GM12873 (cell line): ENCODE measurements at regions not wholly inside any gene's neighbourhood (a gene's known extent, or its start where the extent isn't known, plus 50 kb on each side); places are given as distances from the start of the nearest gene placed in this dataset.

ENCODE experiments used
- CTCF ChIP-seq: IDR thresholded peaks from 2 replicates; pipeline ENCODE4 v1.5.1; 2012; ENCODE audit warnings: low read depth, mild to moderate bottlenecking, moderate library complexity, low read length, control low read depth; ENCODE audit not compliant: insufficient read depth; ENCODE audit errors: missing control alignments

GRCh38 chr3:173342679-173343078, 54.9 kb upstream of the NLGN1 start:
- no peak for TF ChIP-seq CTCF

GRCh38 chr3:173340626-173341025, 56.9 kb upstream of the NLGN1 start:
- no peak for TF ChIP-seq CTCF

GRCh38 chr3:173336261-173336660, 61.3 kb upstream of the NLGN1 start:
- no peak for TF ChIP-seq CTCF

- no peak for TF ChIP-seq CTCF
These were observed 91.4 kb upstream of the NLGN1 start for GRCh38 chr3:173306110-173306509.

GRCh38 chr3:173304182-173304800, 93.3 kb upstream of the NLGN1 start:
- no peak for TF ChIP-seq CTCF

GRCh38 chr3:173301647-173302046, 95.9 kb upstream of the NLGN1 start:
- TF ChIP-seq CTCF: no peak

- TF ChIP-seq CTCF: no peak
These were observed 108.5 kb upstream of the NLGN1 start for GRCh38 chr3:173289072-173289471.

GRCh38 chr3:173287361-173287760, 110.2 kb upstream of the NLGN1 start:
- no peak for TF ChIP-seq CTCF
